ENCODE measurements at regions not wholly inside any gene's neighbourhood (a gene's known extent, or its start where the extent isn't known, plus 50 kb on each side); places are given as distances from the start of the nearest gene placed in this dataset.

- no peak for TF ChIP-seq CTCF (IDR thresholded peaks at IDR 0.05; ENCODE audit: low read depth, low read length)
- no peak for TF ChIP-seq EZH2phosphoT487 (IDR thresholded peaks at IDR 0.05; ENCODE audit: low read depth)
- H3K4me3 ChIP-seq (ENCODE audit: low read length): no peak overlapping the region
- no peak overlapping the region for H3K4me2 ChIP-seq (ENCODE audit: low read length)
- no peaks in the 10 kb centered on the region for H3K36me3 ChIP-seq (replicated peaks; ENCODE audit: low read depth, low read length)
- H3K27ac ChIP-seq (ENCODE audit: low read length): no peak overlapping the region
- no peaks in the 10 kb centered on the region for H3K4me1 ChIP-seq (ENCODE audit: low read length)
- no peaks in the 10 kb centered on the region for H3K79me2 ChIP-seq (ENCODE audit: low read length)
- no peak overlapping the region for H2AFZ ChIP-seq (ENCODE audit: low read depth, low read length)
- H4K20me1 ChIP-seq (ENCODE audit: insufficient read depth, low read length): no peaks in the 10 kb centered on the region
- H3K9me3 ChIP-seq (ENCODE audit: insufficient read depth, low read length): no peaks in the 10 kb centered on the region
- H3K27me3 ChIP-seq (ENCODE audit: low read depth, low read length): no peaks in the 10 kb centered on the region
- no peak overlapping the region for H3K9ac ChIP-seq (ENCODE audit: low read length)
These were observed 1799.9 kb upstream of the ACO1 start for GRCh38 chr9:30584559-30584958.

GRCh38 chr9:30591461-30591860, 1793.0 kb upstream of the ACO1 start:
- no peaks in the 10 kb centered on the region for H3K9me3 ChIP-seq (ENCODE audit: insufficient read depth, low read length)
- no peak overlapping the region for H3K9ac ChIP-seq (ENCODE audit: low read length)

GRCh38 chr9:30597608-30598007, 1786.8 kb upstream of the ACO1 start:
- Histone ChIP-seq H3K4me3 (ENCODE audit: low read length) (no peak overlapping the region), H3K4me2 (ENCODE audit: low read length) (no peak overlapping the region), H3K9me3 (ENCODE audit: insufficient read depth, low read length) (no peaks in the 10 kb centered on the region), H4K20me1 (ENCODE audit: insufficient read depth, low read length) (no peaks in the 10 kb centered on the region), H3K27me3 (ENCODE audit: low read depth, low read length) (no peaks in the 10 kb centered on the region), H3K79me2 (ENCODE audit: low read length) (no peaks in the 10 kb centered on the region), H3K4me1 (ENCODE audit: low read length) (no peaks in the 10 kb centered on the region), H3K27ac (ENCODE audit: low read length) (no peak overlapping the region), H3K9ac (ENCODE audit: low read length) (no peak overlapping the region), H2AFZ (ENCODE audit: low read depth, low read length) (no peak overlapping the region), H3K36me3 (replicated peaks; ENCODE audit: low read depth, low read length) (no peaks in the 10 kb centered on the region)
- no peak for TF ChIP-seq CTCF (IDR thresholded peaks at IDR 0.05; ENCODE audit: low read depth, low read length)
- no peak for TF ChIP-seq EZH2phosphoT487 (IDR thresholded peaks at IDR 0.05; ENCODE audit: low read depth)

More at GRCh38 chr9:30591461-30591860, 1793.0 kb upstream of the ACO1 start:
- H3K27me3 ChIP-seq (ENCODE audit: low read depth, low read length): no peaks in the 10 kb centered on the region
- H4K20me1 ChIP-seq (ENCODE audit: insufficient read depth, low read length): no peaks in the 10 kb centered on the region
- no peak overlapping the region for H2AFZ ChIP-seq (ENCODE audit: low read depth, low read length)
- no peaks in the 10 kb centered on the region for H3K79me2 ChIP-seq (ENCODE audit: low read length)
- no peak overlapping the region for H3K27ac ChIP-seq (ENCODE audit: low read length)
- no peak overlapping the region for H3K4me2 ChIP-seq (ENCODE audit: low read length)
- no peak overlapping the region for H3K4me3 ChIP-seq (ENCODE audit: low read length)
- no peaks in the 10 kb centered on the region for H3K36me3 ChIP-seq (replicated peaks; ENCODE audit: low read depth, low read length)
- TF ChIP-seq CTCF (IDR thresholded peaks at IDR 0.05; ENCODE audit: low read depth, low read length) (no peak), EZH2phosphoT487 (IDR thresholded peaks at IDR 0.05; ENCODE audit: low read depth) (no peak)
- no peaks in the 10 kb centered on the region for H3K4me1 ChIP-seq (ENCODE audit: low read length)

- Histone ChIP-seq H3K9ac (ENCODE audit: low read length) (no peak overlapping the region), H3K27ac (ENCODE audit: low read length) (no peak overlapping the region), H3K4me1 (ENCODE audit: low read length) (no peaks in the 10 kb centered on the region), H3K36me3 (replicated peaks; ENCODE audit: low read depth, low read length) (no peaks in the 10 kb centered on the region), H3K27me3 (ENCODE audit: low read depth, low read length) (no peaks in the 10 kb centered on the region), H3K4me2 (ENCODE audit: low read length) (no peak overlapping the region), H3K4me3 (ENCODE audit: low read length) (no peak overlapping the region), H2AFZ (ENCODE audit: low read depth, low read length) (no peak overlapping the region), H3K9me3 (ENCODE audit: insufficient read depth, low read length) (no peaks in the 10 kb centered on the region), H3K79me2 (ENCODE audit: low read length) (no peaks in the 10 kb centered on the region), H4K20me1 (ENCODE audit: insufficient read depth, low read length) (no peaks in the 10 kb centered on the region)
- no peak for TF ChIP-seq CTCF (IDR thresholded peaks at IDR 0.05; ENCODE audit: low read depth, low read length)
- TF ChIP-seq EZH2phosphoT487 (IDR thresholded peaks at IDR 0.05; ENCODE audit: low read depth): no peak
These were observed 1778.5 kb upstream of the ACO1 start for GRCh38 chr9:30605936-30606335.
